WTC11 (cell line): ENCODE measurements at regions not wholly inside any gene's neighbourhood (a gene's known extent, or its start where the extent isn't known, plus 50 kb on each side); places are given as distances from the start of the nearest gene placed in this dataset.

ENCODE experiments used
- ATAC-seq: fragments of 200-7000 bp; cut with Tn5 transposase; 2 replicates; pipeline ENCODE4 v1.10.0; 2021; ENCODE audit warnings: mild to moderate bottlenecking, moderate library complexity
- CTCF ChIA-PET: fragments of 300-600 bp; sonication (Branson Sonifier 250); formaldehyde crosslinking; loops from one replicate; lab custom pipeline; 2021; ENCODE audit warnings: antibody characterized with exemption; lab: Charles Lee
- POLR2A ChIA-PET: fragments of 350-600 bp; sonication (Branson Sonifier 250); formaldehyde crosslinking; loops from one replicate; lab custom pipeline; 2021; ENCODE audit warnings: antibody characterized with exemption; lab: Charles Lee
- DNase-seq: peaks from one replicate; pipeline ENCODE4 v3.0.0; 2021; ENCODE audit warnings: low spot score
- H3K27ac Mint-ChIP-seq: 2 replicates; pipeline ENCODE4 v1.8.0; 2021; ENCODE audit warnings: mixed read lengths
- H3K27me3 Mint-ChIP-seq: 2 replicates; pipeline ENCODE4 v1.8.0; 2021; ENCODE audit warnings: low read depth, mild to moderate bottlenecking, moderate library complexity, mixed read lengths
- H3K36me3 Mint-ChIP-seq: 2 replicates; pipeline ENCODE4 v1.8.0; 2021; ENCODE audit warnings: mixed read lengths
- H3K4me1 Mint-ChIP-seq: 2 replicates; pipeline ENCODE4 v1.8.0; 2022; ENCODE audit warnings: mixed read lengths
- H3K4me3 Mint-ChIP-seq: 2 replicates; pipeline ENCODE4 v1.8.0; 2021; ENCODE audit warnings: mild to moderate bottlenecking, moderate library complexity, mixed read lengths
- H3K9me3 Mint-ChIP-seq: 2 replicates; pipeline ENCODE4 v1.8.0; 2021; ENCODE audit warnings: mixed read lengths
- CREM ChIP-seq: sonication (generic); formaldehyde crosslinking; IDR thresholded peaks from 2 replicates; pipeline ENCODE4 v1.8.1; 2022; ENCODE audit warnings: mild to moderate bottlenecking, missing genetic modification reagents, moderate library complexity
- E2F5 ChIP-seq: sonication (generic); formaldehyde crosslinking; IDR thresholded peaks from 2 replicates; pipeline ENCODE4 v1.8.1; 2022; ENCODE audit warnings: mild to moderate bottlenecking, moderate library complexity, missing genetic modification reagents
- EMX1 ChIP-seq: fragments of 250-450 bp; sonication (Bioruptor Pico); IDR thresholded peaks from 2 replicates; pipeline ENCODE4 v1.8.0; 2021; ENCODE audit warnings: mild to moderate bottlenecking
- ESRRA ChIP-seq: sonication (generic); formaldehyde crosslinking; IDR thresholded peaks from 2 replicates; pipeline ENCODE4 v1.8.1; 2022; ENCODE audit warnings: mild to moderate bottlenecking, missing genetic modification reagents, borderline replicate concordance
- FOXJ3 ChIP-seq: sonication (generic); formaldehyde crosslinking; IDR thresholded peaks from 2 replicates; pipeline ENCODE4 v1.9.0; 2021; ENCODE audit warnings: missing genetic modification reagents, mild to moderate bottlenecking, borderline replicate concordance
- FOXP1 ChIP-seq: sonication (generic); formaldehyde crosslinking; IDR thresholded peaks from 2 replicates; pipeline ENCODE4 v1.8.0; 2022; ENCODE audit warnings: missing genetic modification reagents, mild to moderate bottlenecking, moderate library complexity, borderline replicate concordance
- HMGA2 ChIP-seq: fragments of 250-450 bp; sonication (Bioruptor Pico); IDR thresholded peaks from 2 replicates; pipeline ENCODE4 v1.4.0; 2021; ENCODE audit warnings: mild to moderate bottlenecking, moderate library complexity
- KAT7 ChIP-seq: sonication (generic); formaldehyde crosslinking; IDR thresholded peaks from 2 replicates; pipeline ENCODE4 v1.8.1; 2023; ENCODE audit warnings: missing genetic modification reagents, mild to moderate bottlenecking, borderline replicate concordance
- TCF7 ChIP-seq: sonication (generic); formaldehyde crosslinking; IDR thresholded peaks from 2 replicates; pipeline ENCODE4 v1.8.0; 2022; ENCODE audit warnings: mild to moderate bottlenecking, low read depth, missing genetic modification reagents, moderate library complexity
- ZNF138 ChIP-seq: sonication (generic); formaldehyde crosslinking; conservative IDR thresholded peaks from 2 replicates; pipeline ENCODE4 v1.8.1; 2022; ENCODE audit warnings: mild to moderate bottlenecking, moderate library complexity, missing genetic modification reagents
- TF ChIP-seq, protein P1 (sequence below): sonication (generic); formaldehyde crosslinking; IDR thresholded peaks from 2 replicates; pipeline ENCODE4 v1.8.0; 2022; ENCODE audit warnings: mild to moderate bottlenecking, missing genetic modification reagents
- TF ChIP-seq, protein P2 (sequence below): fragments of 250-450 bp; sonication (Bioruptor Pico); IDR thresholded peaks from 2 replicates; pipeline ENCODE4 v1.9.0; 2021; ENCODE audit warnings: mild to moderate bottlenecking, borderline replicate concordance
- TF ChIP-seq, protein P3 (sequence below): sonication (generic); formaldehyde crosslinking; IDR thresholded peaks from 2 replicates; pipeline ENCODE4 v1.8.1; 2023; ENCODE audit warnings: mild to moderate bottlenecking, missing genetic modification reagents
- TF ChIP-seq, protein P4 (sequence below): sonication (generic); formaldehyde crosslinking; IDR thresholded peaks from 2 replicates; pipeline ENCODE4 v1.8.0; 2022; ENCODE audit warnings: mild to moderate bottlenecking, missing genetic modification reagents

DNA sequence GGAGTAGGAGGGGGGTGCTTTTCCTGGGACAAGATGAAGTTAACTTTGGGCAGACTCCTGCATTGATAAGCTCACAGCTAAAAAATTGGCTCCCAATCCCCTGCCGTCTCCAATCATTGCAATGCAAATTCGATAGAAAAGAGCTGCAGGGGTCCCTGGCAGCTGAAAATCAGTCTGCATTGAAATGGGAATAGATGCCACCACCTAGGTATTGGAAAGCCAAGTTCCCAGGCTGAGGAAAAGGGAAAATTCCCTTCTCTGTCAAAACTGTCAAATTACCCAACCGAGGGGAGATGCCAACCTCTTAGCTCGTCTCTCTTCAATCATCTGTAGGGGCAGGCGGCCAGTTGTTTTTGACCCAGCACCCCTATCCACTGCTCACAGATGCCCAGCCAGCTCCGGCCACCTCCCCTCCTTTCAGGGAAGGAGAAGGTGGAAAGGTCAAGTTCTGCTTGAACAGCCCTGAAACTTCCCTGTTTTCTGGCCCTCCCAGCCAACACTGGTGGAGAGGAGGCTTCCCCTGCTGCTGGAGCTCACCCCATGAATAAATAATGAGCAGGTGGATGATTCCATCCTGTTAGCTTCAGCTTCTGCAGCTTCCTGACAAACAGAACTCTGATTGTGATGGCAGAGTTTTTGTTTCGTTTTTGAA lies 916.3 kb downstream of the TBC1D22A start:
- Mint-ChIP-seq H3K27me3 (peaks cover 11% of the 10 kb centered on the region), H3K4me1 (peaks cover 56% of the 10 kb centered on the region), H3K27ac (peak overlapping the region; percentile 60), H3K9me3 (peaks cover 22% of the 10 kb centered on the region), H3K36me3 (peaks cover 14% of the 10 kb centered on the region)
- CTCF ChIA-PET = interaction anchor here (0.6 to 1.5 kb wide), 3 partner anchors 48 to 105 kb away, joined by 3 to 4 read pairs (median 3); no protein-coding TSS in a partner anchor
- ATAC-seq = peak; percentile 76
- peak; percentile 22 for DNase-seq
- TF ChIP-seq HMGA2 (CRISPR knock-in tag) (no peak), FOXP1 (CRISPR knock-in tag) (no peak), E2F5 (CRISPR knock-in tag) (no peak), EMX1 (no peak), FOXJ3 (CRISPR knock-in tag) (no peak), ESRRA (CRISPR knock-in tag) (no peak), ZNF138 (CRISPR knock-in tag) (no peak), TCF7 (CRISPR knock-in tag) (no peak), CREM (CRISPR knock-in tag) (no peak), KAT7 (no peak)
- TF ChIP-seq, protein P1, sequence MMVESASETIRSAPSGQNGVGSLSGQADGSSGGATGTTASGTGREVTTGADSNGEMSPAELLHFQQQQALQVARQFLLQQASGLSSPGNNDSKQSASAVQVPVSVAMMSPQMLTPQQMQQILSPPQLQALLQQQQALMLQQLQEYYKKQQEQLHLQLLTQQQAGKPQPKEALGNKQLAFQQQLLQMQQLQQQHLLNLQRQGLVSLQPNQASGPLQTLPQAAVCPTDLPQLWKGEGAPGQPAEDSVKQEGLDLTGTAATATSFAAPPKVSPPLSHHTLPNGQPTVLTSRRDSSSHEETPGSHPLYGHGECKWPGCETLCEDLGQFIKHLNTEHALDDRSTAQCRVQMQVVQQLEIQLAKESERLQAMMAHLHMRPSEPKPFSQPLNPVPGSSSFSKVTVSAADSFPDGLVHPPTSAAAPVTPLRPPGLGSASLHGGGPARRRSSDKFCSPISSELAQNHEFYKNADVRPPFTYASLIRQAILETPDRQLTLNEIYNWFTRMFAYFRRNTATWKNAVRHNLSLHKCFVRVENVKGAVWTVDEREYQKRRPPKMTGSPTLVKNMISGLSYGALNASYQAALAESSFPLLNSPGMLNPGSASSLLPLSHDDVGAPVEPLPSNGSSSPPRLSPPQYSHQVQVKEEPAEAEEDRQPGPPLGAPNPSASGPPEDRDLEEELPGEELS (CRISPR knock-in tag) = no peak
- TF ChIP-seq, protein P2, sequence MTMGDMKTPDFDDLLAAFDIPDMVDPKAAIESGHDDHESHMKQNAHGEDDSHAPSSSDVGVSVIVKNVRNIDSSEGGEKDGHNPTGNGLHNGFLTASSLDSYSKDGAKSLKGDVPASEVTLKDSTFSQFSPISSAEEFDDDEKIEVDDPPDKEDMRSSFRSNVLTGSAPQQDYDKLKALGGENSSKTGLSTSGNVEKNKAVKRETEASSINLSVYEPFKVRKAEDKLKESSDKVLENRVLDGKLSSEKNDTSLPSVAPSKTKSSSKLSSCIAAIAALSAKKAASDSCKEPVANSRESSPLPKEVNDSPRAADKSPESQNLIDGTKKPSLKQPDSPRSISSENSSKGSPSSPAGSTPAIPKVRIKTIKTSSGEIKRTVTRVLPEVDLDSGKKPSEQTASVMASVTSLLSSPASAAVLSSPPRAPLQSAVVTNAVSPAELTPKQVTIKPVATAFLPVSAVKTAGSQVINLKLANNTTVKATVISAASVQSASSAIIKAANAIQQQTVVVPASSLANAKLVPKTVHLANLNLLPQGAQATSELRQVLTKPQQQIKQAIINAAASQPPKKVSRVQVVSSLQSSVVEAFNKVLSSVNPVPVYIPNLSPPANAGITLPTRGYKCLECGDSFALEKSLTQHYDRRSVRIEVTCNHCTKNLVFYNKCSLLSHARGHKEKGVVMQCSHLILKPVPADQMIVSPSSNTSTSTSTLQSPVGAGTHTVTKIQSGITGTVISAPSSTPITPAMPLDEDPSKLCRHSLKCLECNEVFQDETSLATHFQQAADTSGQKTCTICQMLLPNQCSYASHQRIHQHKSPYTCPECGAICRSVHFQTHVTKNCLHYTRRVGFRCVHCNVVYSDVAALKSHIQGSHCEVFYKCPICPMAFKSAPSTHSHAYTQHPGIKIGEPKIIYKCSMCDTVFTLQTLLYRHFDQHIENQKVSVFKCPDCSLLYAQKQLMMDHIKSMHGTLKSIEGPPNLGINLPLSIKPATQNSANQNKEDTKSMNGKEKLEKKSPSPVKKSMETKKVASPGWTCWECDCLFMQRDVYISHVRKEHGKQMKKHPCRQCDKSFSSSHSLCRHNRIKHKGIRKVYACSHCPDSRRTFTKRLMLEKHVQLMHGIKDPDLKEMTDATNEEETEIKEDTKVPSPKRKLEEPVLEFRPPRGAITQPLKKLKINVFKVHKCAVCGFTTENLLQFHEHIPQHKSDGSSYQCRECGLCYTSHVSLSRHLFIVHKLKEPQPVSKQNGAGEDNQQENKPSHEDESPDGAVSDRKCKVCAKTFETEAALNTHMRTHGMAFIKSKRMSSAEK (CRISPR knock-in tag) = no peak
- TF ChIP-seq, protein P3, sequence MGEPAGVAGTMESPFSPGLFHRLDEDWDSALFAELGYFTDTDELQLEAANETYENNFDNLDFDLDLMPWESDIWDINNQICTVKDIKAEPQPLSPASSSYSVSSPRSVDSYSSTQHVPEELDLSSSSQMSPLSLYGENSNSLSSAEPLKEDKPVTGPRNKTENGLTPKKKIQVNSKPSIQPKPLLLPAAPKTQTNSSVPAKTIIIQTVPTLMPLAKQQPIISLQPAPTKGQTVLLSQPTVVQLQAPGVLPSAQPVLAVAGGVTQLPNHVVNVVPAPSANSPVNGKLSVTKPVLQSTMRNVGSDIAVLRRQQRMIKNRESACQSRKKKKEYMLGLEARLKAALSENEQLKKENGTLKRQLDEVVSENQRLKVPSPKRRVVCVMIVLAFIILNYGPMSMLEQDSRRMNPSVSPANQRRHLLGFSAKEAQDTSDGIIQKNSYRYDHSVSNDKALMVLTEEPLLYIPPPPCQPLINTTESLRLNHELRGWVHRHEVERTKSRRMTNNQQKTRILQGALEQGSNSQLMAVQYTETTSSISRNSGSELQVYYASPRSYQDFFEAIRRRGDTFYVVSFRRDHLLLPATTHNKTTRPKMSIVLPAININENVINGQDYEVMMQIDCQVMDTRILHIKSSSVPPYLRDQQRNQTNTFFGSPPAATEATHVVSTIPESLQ (CRISPR knock-in tag) = no peak
- TF ChIP-seq, protein P4, sequence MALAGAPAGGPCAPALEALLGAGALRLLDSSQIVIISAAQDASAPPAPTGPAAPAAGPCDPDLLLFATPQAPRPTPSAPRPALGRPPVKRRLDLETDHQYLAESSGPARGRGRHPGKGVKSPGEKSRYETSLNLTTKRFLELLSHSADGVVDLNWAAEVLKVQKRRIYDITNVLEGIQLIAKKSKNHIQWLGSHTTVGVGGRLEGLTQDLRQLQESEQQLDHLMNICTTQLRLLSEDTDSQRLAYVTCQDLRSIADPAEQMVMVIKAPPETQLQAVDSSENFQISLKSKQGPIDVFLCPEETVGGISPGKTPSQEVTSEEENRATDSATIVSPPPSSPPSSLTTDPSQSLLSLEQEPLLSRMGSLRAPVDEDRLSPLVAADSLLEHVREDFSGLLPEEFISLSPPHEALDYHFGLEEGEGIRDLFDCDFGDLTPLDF (CRISPR knock-in tag) = no peak
- TF ChIP-seq, all 79 proteins: peak for 0
- peak overlapping the region; percentile 46 for H3K4me3 Mint-ChIP-seq
- POLR2A ChIA-PET = no interaction called here
